Endodermal cell (in vitro differentiated cells): ENCODE measurements at regions not wholly inside any gene's neighbourhood (a gene's known extent, or its start where the extent isn't known, plus 50 kb on each side); places are given as distances from the start of the nearest gene placed in this dataset.

Experiments
- DNase-seq: peaks from one replicate; pipeline ENCODE4 v3.0.0-alpha.2; 2017
- H3K27ac ChIP-seq: 2 replicates; pipeline ENCODE4 v1.5.1; 2013; ENCODE audit warnings: mild to moderate bottlenecking, low read depth, low read length, moderate library complexity
- H3K27me3 ChIP-seq: 2 replicates; pipeline ENCODE4 v1.6.1; 2013; ENCODE audit warnings: mild to moderate bottlenecking, low read length, moderate library complexity; ENCODE audit not compliant: insufficient read depth, control insufficient read depth, poor library complexity, severe bottlenecking
- H3K36me3 ChIP-seq: 2 replicates; pipeline ENCODE4 v1.7.0; 2013; ENCODE audit warnings: mild to moderate bottlenecking, low read length, moderate library complexity; ENCODE audit not compliant: control insufficient read depth, insufficient read depth
- H3K4me1 ChIP-seq: one replicate; pipeline ENCODE4 v1.7.0; 2013; ENCODE audit warnings: low read length; ENCODE audit not compliant: control insufficient read depth, insufficient read depth
- H3K4me3 ChIP-seq: 2 replicates; pipeline ENCODE4 v1.5.1; 2013; ENCODE audit warnings: mild to moderate bottlenecking, low read length, moderate library complexity
- H3K9ac ChIP-seq: 2 replicates; pipeline ENCODE4 v1.6.1; 2013; ENCODE audit warnings: mild to moderate bottlenecking, low read length, moderate library complexity; ENCODE audit not compliant: poor library complexity, severe bottlenecking; ENCODE audit errors: extremely low read depth
- H3K9me3 ChIP-seq: 2 replicates; pipeline ENCODE4 v1.6.1; 2013; ENCODE audit warnings: mild to moderate bottlenecking, low read length, moderate library complexity; ENCODE audit not compliant: control insufficient read depth
- H3K27ac Mint-ChIP-seq: 2 replicates; pipeline ENCODE4 v1.8.0; 2020; ENCODE audit warnings: mixed read lengths
- H3K27me3 Mint-ChIP-seq: 2 replicates; pipeline ENCODE4 v1.8.0; 2021; ENCODE audit warnings: mild to moderate bottlenecking, mixed read lengths; ENCODE audit not compliant: insufficient read depth
- H3K36me3 Mint-ChIP-seq: 2 replicates; pipeline ENCODE4 v1.8.0; 2020; ENCODE audit warnings: low read depth, mixed read lengths
- H3K4me1 Mint-ChIP-seq: 2 replicates; pipeline ENCODE4 v1.8.0; 2020; ENCODE audit warnings: mixed read lengths
- H3K4me3 Mint-ChIP-seq: 2 replicates; pipeline ENCODE4 v1.8.0; 2020; ENCODE audit warnings: mild to moderate bottlenecking, moderate library complexity, mixed read lengths
- H3K9me3 Mint-ChIP-seq: 2 replicates; pipeline ENCODE4 v1.8.0; 2020; ENCODE audit warnings: mild to moderate bottlenecking, mixed read lengths
- WGBS, 2 experiments: methylation state at CpG; one replicate each; pipeline versions ENCODE4 v1.1.5 to v1.1.7; 2013; ENCODE audit warnings: missing lambda C conversion rate in 2 of 2, mixed read lengths in 1 of 2; ENCODE audit not compliant: insufficient coverage in 1 of 2, insufficient read length in 1 of 2; 5-methylcytosine and 5-hydroxymethylcytosine counted together
- TF ChIP-seq, protein P1 (sequence below): fragments of 200-600 bp; sonication (generic); conservative IDR thresholded peaks from 2 replicates; pipeline ENCODE4 v1.5.0; 2021; ENCODE audit warnings: antibody characterized with exemption, mild to moderate bottlenecking

DNA sequence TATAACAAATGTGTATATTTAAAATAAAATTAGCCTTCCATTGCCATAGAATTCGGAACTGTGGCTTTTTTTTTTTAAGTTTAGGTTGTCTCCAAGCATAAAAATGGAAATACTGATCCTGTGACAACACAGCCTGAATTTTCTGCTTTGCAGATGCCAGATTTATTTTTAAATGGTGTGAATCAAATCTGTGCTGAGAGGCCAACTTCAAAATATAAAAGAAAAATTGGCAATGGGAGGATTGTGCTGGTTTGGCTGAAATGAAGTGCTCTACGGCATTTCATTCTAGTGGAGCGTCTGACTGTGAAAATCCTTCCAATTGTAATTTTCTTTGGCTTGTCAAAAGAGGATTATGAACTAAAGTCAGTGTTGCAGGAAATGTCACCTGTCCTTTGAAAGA lies 580.3 kb upstream of the ZFP42 start:
- Mint-ChIP-seq H3K36me3 (peaks cover 5% of the 10 kb centered on the region), H3K4me1 (no peaks in the 10 kb centered on the region), H3K4me3 (no peak overlapping the region), H3K27me3 (no peaks in the 10 kb centered on the region), H3K9me3 (peaks cover 11% of the 10 kb centered on the region), H3K27ac (no peak overlapping the region)
- Histone ChIP-seq H3K9ac (no peak overlapping the region), H3K4me3 (no peak overlapping the region), H3K27me3 (no peaks in the 10 kb centered on the region), H3K36me3 (no peaks in the 10 kb centered on the region), H3K4me1 (no peaks in the 10 kb centered on the region), H3K27ac (no peak overlapping the region), H3K9me3 (no peaks in the 10 kb centered on the region)
- no peak for DNase-seq
- TF ChIP-seq, protein P1, sequence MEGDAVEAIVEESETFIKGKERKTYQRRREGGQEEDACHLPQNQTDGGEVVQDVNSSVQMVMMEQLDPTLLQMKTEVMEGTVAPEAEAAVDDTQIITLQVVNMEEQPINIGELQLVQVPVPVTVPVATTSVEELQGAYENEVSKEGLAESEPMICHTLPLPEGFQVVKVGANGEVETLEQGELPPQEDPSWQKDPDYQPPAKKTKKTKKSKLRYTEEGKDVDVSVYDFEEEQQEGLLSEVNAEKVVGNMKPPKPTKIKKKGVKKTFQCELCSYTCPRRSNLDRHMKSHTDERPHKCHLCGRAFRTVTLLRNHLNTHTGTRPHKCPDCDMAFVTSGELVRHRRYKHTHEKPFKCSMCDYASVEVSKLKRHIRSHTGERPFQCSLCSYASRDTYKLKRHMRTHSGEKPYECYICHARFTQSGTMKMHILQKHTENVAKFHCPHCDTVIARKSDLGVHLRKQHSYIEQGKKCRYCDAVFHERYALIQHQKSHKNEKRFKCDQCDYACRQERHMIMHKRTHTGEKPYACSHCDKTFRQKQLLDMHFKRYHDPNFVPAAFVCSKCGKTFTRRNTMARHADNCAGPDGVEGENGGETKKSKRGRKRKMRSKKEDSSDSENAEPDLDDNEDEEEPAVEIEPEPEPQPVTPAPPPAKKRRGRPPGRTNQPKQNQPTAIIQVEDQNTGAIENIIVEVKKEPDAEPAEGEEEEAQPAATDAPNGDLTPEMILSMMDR: no peak
- 92 to 100% methylated on average over 3 of the region's 3 CpGs for WGBS, 2 experiments

DNA sequence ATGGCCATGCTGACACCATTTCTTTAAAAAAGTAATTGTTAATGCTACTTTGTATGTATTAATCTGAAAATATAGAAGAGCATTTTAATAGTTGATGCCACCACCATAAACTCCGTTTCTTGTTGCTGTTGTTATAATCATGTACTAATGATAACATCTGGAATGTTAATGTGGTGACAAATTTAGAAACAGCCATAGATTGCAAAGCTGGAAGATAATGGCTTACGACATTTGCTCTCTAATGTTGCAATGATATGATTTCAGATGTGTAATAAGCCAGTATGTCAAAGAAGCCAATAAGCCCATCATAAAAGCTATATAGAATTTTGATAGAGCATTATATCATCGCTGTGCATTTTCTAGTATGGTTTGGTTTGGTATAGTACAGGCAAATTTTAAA lies 579.4 kb upstream of the ZFP42 start:
- Mint-ChIP-seq H3K27me3 (no peaks in the 10 kb centered on the region), H3K36me3 (peaks cover 6% of the 10 kb centered on the region)

DNA sequence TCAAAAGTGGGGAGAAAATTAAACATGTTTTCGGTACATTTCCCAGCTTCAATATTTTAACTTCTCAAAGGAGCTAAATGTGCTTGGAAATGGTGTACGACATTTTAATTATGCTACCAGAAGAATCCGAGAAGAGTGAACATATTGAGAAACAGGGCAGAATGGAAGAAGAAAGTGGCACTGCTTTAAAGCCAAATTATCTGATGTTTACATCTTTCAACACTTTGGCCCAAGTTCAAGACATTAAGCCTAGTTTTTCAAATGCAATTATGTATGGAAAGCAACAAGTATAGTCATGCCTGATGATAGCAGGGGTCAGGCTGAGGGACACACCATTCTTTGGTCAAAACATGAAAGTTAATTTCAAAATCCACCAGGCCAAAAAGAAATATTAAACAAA lies 577.9 kb upstream of the ZFP42 start:
- no peaks in the 10 kb centered on the region for H3K27me3 ChIP-seq
- no peak overlapping the region for H3K27ac Mint-ChIP-seq
- no peaks in the 10 kb centered on the region for H3K27me3 Mint-ChIP-seq
- TF ChIP-seq, protein P1: no peak
- no peaks in the 10 kb centered on the region for H3K4me1 Mint-ChIP-seq
- H3K4me3 Mint-ChIP-seq: no peak overlapping the region
- DNase-seq: no peak
- WGBS, 2 experiments: 87 to 90% methylated on average over 2 to 3 of the region's 3 CpGs
- peaks cover 6% of the 10 kb centered on the region for H3K36me3 Mint-ChIP-seq
- H3K27ac ChIP-seq: no peak overlapping the region
- no peak overlapping the region for H3K4me3 ChIP-seq
- no peak overlapping the region for H3K9ac ChIP-seq
- H3K4me1 ChIP-seq: no peaks in the 10 kb centered on the region
- H3K9me3 Mint-ChIP-seq: peaks cover 22% of the 10 kb centered on the region
- no peaks in the 10 kb centered on the region for H3K9me3 ChIP-seq
- H3K36me3 ChIP-seq: no peaks in the 10 kb centered on the region

More for the DNA sequence above, 579.4 kb upstream of the ZFP42 start:
- Histone ChIP-seq H3K36me3 (no peaks in the 10 kb centered on the region), H3K9me3 (no peaks in the 10 kb centered on the region), H3K9ac (no peak overlapping the region), H3K4me1 (no peaks in the 10 kb centered on the region), H3K4me3 (no peak overlapping the region), H3K27ac (no peak overlapping the region), H3K27me3 (no peaks in the 10 kb centered on the region)
- no peaks in the 10 kb centered on the region for H3K4me1 Mint-ChIP-seq
- TF ChIP-seq, protein P1: no peak
- 93 to 100% methylated on average over 2 to 3 of the region's 3 CpGs for WGBS, 2 experiments
- no peak for DNase-seq
- peaks cover 15% of the 10 kb centered on the region for H3K9me3 Mint-ChIP-seq
- no peak overlapping the region for H3K27ac Mint-ChIP-seq
- H3K4me3 Mint-ChIP-seq: no peak overlapping the region
